Inflammatory macrophage treated with lipopolysaccharide for 4 hours (primary cell): ENCODE measurements at regions not wholly inside any gene's neighbourhood (a gene's known extent, or its start where the extent isn't known, plus 50 kb on each side); places are given as distances from the start of the nearest gene placed in this dataset.
A peak's percentile ranks its signal among the peaks of the same experiment; 100 is the strongest.

Experiments used
- DNase-seq: peaks from one replicate; pipeline ENCODE4 v3.0.0-alpha.2; 2020

DNA sequence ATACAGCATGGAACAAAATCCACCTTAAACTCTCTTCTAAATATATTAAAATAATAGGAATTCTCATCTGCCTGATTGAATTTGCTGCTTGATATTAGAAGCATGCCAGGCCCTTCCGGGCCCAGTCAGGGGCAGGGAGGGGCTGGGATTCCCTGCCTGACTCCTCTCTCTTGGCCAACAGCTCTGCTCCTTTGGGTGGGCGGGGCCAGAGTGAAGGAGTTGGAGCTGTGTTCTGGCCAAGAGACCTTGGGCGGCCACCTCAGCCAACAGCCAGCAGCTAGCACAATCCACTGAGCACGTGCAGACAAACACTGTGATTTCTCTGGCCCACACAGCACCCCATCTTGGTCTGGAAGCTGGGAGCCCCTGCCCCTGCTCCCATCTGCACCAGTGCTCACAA is 140.3 kb downstream of the PJA1 start:
- DNase-seq, result no peak

DNA sequence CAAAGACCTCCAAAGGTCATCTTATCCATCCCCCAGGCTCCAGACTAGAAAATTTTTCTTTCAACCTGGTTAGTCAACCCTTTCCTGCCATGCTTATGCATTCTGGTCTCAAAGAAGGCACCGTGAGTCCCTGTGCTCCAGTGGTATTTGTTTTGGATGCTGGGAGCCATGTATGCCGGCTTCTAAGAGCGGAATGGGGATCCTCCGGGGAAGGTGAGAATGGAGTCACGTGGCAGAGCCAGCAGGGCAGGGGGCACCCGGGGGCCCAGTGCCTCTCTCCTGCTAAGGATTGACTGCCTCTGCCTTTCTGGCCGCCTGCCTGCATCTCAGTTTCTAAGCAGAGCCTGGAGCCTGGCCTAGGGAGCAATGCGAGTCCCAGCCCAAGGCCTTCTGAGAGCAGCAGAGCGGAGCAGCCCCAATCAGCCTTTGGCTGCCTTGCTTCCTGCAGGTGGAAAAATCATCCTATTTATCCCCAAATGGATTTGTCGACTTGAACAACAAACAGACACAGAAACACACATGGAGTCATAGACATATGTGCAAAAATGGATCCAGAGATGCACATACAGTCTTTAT is 141.0 kb downstream of the PJA1 start:
- no peak for DNase-seq

DNA sequence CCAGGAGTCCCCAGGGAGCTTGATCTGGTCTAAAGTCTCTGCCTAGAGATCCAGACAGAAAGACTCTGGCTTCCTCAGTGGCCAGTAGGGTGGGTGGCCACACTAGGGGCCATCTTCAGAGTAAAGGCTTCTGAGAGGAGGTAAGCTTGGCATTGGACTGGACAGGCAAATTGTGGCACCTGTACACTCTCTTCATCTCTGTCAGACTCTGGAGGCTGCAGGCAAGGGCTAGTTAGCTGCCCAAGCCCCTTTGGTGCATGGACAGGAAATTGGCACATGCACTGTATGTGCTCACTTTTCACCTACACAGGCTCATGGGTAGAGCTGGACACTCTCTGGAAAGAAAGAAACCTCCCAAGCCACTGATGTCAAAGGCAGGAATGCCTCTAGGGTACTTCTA is 142.8 kb downstream of the PJA1 start:
- DNase-seq, result no peak

DNA sequence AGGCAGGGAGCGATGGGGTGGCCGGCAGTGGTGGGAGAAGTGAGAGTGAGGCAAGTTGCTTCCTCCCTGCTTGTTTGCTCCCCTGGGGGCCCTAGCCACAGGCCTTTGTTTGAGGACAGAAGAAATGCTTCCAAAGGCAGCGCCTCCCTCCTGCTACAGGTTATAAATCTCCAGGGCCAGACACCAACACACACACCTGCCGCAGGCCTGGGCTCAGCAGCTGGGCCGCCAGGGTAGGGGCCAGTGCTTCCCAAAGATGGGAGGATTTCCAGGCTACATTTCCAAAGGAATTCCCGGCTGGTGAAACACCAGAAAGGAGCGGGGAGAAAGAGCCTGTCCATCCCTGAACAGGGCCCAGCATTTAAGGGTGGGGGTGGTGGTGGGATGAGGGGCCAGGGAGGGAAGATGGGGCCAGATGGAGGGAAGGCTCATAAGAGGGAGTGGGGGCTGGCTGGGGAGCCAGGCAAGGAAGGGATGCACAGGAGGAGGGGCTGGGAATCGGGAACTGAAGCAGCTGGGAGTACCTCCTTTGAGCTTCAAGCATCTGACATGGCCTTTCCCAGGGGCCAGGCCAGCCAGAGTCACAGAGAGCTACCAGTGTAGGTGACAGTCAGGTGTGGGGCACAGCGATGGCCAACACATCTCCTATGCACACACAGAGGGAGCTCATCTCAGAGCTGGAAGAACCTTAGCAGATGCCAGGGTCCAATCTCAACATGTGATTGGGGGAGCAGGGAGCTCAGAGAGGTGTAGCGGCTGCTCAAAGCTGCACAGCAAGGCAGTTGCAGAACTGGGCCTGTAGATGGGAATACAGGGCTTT is 143.9 kb downstream of the PJA1 start:
- no peak for DNase-seq

DNA sequence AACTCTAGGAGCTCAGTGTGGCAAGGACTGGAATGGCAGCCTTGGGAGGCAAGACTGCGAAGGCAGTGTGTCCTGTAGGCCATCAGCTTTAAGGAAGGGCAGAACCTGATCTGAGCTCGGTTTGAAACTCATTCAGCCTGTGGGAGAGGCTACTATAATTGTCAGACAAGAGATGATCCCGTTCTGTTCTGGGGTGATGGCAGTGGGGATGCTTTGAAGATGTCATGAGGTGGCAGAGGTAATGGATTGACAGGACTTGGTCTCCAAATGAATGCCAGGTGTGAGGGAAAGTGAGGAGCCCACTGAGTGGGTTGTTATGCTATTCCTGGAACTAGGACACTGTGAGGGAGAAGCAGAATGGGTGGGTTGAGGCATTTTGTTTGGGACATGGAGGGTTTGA is 144.9 kb downstream of the PJA1 start:
- no peak for DNase-seq

DNA sequence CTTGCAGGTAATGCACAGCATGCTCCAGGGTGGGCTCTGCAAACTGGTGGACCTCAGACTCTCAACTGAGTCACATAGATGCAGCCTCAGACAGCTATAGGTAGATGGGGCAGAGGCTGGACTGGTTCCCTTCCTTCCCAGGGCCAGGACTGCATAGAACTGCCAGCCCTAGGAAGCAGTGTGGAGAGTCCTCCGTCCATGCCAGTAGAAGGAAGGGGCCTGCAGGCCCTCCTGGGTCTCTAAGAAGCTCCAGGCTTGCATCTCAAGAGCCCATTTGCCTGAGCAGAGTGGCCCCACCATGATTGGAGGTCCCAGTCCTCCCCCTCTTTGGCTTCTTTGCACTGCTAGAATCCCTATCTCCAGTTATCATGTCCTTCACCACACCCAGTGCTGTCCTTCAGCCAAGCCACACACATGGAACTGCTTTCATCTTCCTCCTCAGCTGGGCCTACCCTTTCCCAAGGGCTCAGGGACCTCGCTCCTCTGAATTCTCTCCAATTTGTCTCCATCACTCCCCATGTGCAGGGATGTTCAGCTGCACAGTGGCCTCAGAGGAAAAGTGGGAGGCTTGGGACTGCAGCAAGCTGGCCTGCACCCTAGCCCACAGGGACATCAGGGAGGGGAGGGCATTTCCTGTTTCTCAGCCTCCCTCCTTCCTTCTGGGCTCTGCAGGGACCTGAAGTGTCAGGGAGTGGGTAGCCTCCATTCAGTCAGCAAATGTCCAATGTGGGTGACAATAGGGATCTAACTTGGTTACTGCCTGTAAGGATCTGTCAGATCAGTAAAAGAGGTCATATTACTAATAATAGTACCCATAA is 146.0 kb downstream of the PJA1 start:
- DNase-seq, result no peak

DNA sequence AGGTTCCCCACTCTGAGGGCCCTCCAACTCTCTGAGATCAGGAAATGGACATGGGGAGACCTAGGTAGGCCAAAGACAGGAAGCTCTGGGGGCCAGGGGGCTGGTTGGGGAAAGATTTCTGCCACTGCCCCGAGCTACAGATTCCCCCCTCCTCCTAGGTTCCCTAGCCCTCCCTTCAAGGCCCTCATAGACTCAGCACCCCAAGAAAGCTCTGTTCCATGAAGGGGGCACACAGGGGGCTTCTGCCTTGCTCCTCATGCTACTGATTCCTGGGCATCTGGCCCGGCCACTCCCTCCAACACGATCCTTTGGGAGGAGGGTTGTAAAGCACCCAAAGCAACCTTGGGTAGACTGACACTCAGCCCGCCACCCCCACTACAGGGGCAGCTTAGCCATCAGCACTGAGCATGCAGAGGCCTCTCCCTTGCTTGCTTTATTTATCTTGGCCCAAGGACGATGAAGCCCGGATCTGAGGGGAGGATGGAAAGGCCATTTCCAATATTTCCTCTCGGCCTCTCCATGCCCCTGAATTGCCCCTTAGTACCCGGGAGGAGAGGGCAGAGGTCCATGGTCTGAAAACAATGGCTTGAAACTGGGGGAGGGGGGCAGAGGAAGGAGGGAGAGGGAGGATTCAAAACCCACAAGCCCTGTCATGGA is 146.7 kb downstream of the PJA1 start:
- DNase-seq, result no peak

DNA sequence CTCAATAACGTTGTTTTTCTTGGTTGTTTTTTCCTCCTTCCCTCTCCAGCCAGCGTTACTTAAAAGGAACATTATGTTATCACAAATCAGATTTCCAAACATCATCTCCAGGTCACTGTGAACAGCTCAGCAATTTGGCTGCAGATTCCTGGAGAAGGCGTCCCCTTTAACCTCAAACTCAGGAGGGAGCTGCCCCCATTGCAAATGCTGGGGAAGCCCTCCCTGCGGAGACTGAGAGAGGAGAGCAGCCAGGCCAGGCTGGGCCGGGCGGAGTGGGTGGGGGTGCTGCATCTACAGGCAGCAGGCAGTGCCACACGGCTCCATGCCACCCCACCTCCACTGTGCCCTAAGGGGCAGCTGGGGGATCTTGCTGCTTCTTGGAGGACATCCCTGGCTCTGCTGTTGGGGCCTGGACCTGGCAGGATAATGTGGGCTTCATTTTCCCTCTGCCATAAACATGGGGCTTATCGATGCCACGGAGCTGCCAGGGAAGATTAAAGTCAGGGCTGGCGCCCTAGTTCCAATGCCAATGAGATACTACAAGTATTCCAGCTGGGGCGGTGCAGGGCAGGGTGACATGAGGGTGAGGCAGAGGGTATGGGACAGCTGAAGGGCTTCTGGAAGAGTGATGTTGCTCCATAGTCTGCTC is 148.8 kb downstream of the PJA1 start:
- no peak for DNase-seq

DNA sequence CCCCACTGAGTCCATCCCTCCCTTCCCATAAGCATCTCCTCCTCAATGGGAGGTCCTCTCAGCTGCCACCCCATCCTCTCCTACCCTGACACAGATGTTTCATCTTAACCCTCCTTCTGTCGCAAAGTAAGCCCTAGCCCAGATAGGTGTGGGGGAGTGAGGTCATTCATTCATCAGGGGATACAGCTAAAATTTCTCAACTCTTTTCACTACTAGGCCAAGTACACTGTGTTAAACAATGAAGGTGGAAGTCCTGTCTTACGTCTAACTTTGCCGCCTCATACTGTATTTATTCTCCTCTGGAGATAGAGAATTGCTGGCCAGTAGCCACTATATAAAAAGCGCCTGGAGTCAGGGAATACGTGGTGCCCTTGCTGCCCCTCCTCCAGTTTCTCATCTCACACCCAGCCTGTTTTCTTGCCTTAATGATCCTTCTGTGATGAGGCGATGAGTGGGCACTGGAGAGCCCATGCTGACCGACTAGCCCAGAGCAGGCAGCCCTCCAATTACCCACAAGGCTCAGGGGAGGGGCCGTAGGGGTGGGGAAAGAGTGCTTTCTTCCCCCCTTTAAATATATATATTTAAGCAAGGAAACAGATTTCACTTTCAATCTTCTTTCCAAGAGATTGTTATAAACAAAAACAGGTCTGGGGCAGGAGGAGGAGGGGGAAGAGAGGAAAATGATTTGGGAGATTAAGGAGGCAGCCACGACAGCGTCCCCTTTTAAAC is 149.5 kb downstream of the PJA1 start:
- no peak for DNase-seq

DNA sequence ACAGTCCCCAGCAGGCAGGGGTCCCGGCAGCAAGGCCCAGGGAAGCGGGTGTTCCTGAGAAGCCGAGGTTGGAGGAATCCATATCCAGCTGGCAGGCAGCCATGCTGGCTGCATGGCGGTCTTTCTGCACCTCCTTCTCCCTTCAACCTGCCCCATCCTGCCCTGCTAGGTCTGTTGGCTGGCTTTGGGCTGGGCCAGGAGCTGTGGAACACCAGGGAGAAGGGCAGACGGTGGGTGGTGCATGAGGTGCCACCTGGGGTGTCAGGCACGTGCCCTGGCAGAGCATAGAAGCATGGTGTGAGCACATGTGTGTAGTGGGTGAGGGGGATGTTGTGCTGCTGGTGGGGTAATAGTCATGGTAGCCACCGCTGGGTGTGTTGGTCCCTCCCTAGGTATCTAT is 150.1 kb downstream of the PJA1 start:
- no peak for DNase-seq

DNA sequence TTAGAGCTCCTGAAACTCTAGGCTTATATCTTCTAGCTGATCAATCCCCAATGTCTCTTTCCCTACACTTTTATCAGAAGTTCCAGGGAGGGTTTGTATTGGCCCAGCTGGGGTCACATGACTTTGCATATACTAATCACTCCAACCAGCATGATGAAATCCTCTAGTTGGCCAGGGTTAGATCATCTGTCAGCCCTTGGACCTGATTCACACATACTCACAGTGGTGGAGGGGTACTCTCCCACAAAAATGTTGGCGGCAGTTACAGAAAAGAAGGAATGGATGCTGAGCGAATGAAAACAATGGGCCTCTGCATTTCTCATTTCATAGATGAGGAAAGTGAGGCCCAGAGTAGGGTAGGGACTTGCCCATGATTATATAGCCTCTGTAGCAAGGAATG is 151.1 kb downstream of the PJA1 start:
- DNase-seq, result no peak

DNA sequence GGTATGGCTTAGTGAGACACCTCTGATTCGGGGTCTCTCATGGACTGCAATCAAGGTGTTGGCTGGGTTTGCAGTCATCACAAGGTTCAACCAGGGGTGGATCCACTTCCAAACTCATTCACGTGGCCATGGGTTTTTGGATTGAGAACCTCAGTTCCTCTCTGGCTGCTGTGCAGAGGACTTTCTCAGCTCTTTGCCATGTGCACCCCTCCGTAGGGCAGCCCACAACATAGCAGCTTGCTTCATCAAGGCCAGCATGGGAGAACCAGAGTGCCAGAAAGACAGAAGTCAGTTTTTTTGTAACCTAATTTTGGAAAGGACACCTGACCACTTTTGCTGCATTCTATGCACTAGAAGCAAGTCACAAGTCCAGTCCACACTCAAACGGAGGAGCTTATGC is 154.9 kb downstream of the PJA1 start:
- no peak for DNase-seq

DNA sequence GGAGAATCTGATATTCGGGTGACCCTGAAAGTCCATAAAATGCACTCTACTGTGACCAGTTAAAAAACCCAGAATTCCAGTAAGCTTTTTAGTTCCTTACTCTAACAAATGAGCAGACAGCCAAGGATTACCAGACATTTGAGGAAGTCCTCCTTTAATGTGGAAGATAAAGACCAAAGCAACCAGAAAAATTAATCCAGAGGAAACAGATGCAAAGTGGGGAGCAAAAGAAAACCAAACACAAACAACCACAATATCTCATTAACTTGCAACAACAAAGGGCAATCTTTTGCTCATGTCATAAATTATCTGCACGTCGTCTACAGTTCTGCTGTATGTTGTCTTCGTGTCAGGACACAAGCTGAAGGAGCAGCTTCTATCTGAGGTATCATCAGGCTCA is 164.4 kb downstream of the PJA1 start:
- no peak for DNase-seq

DNA sequence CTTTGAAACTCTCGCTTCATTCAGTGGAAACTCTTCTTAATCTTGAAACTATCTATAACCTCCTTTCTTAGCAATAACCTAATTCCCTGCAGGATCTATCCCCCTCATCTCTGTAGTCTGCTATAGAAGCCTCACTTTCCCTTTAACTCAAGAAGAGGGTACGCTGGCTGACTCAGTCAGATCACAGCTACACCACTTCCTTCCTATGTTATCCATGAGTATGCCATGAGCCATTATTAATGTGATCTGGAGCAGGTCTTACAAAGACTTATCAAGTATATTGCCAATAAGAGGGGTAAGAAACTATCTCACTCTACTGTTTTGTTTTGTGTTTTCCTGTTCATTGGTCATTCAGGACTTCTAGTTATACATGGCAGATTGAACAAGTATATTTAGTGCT is 165.3 kb downstream of the PJA1 start:
- no peak for DNase-seq

DNA sequence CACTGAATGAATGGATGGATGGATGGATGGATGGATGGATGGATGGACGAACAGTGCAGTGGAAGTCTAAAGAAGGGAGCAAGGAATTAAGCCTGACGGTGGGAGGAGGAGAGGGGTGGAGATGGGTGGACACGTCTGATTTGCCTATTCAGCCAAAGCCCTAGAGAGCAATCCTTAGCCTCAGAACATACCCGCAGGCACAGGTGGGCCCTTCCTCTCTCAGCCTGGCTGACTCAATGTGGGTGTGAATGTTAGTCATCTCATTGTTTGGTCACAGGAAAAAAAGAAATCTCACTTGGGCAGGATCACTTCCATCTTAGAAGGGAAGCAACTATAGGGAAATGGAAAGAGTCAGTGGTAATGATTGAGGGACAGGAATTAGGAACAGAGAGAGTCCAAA is 165.9 kb downstream of the PJA1 start:
- DNase-seq, result peak; percentile 35

DNA sequence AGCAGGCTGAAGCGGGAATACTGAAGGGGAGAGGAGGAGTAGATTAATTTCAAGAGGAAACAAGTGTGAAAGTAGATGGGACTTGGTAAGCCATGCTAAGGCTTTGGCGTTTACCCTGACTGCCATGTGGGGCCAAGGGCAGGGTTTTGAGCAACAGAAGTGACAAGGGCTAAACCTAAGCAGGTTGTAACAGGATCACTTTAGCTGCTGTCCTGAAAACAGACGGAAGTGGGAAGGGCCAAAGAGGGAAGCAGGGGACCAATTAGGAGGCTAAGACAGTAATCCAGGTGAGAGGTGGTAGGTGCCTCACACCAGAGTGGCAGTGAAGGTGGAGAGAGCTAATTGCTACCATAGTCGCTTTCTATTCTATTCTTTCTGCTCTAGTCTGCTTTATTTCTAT is 166.5 kb downstream of the PJA1 start:
- DNase-seq, result no peak

DNA sequence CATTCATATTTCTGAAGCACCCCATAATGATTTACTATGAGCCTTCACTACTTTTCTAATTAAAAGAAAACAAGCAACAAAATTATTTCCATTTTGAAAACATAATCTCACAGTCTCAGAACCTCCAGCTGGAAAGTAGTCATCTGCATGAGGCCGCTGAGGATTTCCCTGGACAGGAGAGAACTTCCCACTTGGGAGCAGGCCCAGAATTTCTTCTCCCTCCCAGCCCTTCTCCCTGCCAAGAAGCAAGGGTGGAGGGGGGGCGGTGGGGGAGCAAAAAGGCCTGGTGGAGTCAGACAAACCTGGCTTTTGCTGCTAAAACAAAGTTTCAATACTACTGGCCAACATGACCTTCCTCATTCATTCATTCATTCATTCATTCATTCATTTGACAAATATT is 167.3 kb downstream of the PJA1 start:
- no peak for DNase-seq

DNA sequence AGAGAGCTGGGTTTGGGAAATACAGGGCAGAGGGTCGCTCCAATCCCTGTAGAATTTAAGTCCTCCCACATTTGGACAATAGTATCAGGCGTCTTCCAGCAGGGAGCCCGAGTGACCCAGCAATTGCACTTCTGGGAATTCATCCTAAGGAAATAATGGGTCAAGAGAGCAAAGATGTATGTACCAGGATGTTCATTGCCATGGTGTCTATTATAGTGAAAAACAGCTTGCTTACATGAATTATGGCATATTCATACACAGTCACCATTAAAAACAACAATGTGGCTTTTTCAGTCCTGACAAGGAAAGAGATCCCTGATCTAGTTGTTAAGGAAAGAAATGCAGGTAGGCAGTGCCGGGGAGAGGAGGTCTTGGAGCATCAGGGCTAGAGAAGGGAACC is 167.7 kb downstream of the PJA1 start:
- no peak for DNase-seq

DNA sequence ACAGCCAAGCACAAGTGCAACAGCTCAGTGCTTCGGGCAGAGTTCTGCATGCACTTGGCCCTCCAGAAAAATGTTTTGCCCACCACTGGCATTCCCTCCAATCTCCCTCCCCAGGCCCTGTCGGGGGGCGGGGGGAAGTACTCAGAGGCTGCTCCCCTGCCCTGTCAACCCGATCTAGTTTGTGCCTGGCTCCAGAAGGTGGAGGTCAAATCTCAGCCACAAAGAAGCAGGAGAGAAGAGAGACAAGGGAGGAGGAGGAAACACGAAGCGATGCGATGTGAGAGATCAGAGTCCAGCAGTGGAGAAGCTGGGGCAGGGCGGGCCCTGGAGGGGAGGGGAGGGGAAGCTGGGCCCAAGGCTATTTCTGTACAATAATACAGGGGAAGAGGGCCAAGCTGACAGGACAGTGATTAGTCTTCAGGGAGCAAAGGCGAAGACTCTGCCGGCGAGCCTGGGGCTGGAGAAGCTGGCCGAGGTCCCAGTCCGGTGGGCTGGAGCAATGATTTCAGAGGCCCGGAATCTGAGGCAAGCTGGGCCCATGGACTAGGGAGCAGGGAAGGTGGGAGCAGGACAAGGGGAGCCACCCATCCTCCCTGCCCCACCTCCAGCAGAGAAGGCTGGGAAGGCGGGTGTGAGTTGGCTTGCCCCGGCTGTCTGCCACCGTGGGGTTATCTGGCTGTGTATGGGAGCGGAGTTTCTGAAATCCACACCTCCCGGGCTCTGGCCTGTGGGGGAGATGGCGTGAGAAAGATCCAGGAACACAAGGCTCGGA is 167.1 kb downstream of the EFNB1 start:
- DNase-seq, result no peak

DNA sequence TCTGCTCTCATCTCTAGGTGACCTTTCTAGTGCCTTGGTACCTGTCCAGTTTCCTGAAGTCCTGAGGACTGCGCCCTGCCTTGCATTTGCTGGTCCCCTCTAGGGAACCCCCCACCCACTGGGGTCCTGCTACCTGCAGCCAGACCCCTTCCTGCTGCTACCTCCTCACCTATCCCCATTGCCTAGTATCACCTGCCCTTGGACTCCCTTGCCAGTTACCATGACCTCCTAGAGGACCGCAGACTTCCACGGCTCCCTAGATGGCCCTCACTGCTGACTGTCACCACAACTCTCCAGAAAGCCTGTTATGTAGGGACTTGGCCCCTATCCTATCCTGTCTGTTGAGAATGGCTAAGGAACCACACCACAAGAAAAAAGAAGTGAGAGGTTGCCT is 166.6 kb downstream of the EFNB1 start:
- DNase-seq, result no peak

DNA sequence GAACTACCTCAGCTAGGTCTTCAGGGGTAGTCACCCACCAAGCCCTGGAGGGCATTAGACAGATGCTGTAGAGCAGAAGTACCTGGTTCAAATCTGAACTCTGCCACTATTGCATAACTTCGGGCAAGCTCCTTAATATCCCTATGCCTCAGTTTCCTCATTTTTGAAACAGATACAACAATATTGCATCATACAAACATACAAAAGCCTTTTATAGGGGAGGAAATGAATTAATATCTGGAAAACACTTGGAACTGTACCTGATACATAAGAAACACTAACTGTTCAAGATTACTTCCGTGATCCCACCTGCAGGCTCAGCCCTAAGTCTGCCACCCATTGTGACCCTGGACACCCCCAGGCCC is 166.1 kb downstream of the EFNB1 start:
- no peak for DNase-seq
